HepG2 (cell line): ENCODE measurements at regions not wholly inside any gene's neighbourhood (a gene's known extent, or its start where the extent isn't known, plus 50 kb on each side); places are given as distances from the start of the nearest gene placed in this dataset.

ENCODE experiments used
- ATAC-seq: fragments of 200-7000 bp; cut with Tn5 transposase; 3 replicates; pipeline ENCODE4 v1.9.1; 2020; ENCODE audit warnings: mild to moderate bottlenecking, moderate library complexity
- BruUV-seq: library from RNA; stranded (reverse); fragments of 400-500 nt; replicated peaks from 2 replicates; lab custom pipeline; 2021; lab: Mats Ljungman, UMichigan
- CTCF ChIA-PET: fragments of 300-600 bp; formaldehyde crosslinking; extraction: SDS; loops from one replicate; lab custom pipeline; 2021; ENCODE audit warnings: low total read pairs, inconsistent platforms, low intra/inter-chr PET ratio; lab: Yijun Ruan, JAX
- POLR2A ChIA-PET: fragments of 350-600 bp; sonication (Branson Sonifier 250); formaldehyde crosslinking; loops from one replicate; lab custom pipeline; 2020; ENCODE audit warnings: antibody characterized with exemption, inconsistent platforms; lab: Yijun Ruan, JAX
- DNase-seq: peaks from one replicate; pipeline ENCODE4 v3.0.0-alpha.2; 2015; ENCODE audit warnings: low spot score
- FAIRE-seq: peaks from 3 replicates; lab custom pipeline; 2011; peaks lifted over from hg19 to GRCh38; lab: Jason Lieb, UNC
- H2AFZ ChIP-seq: one replicate; pipeline ENCODE4 v1.6.1; 2011; ENCODE audit warnings: low read length, inconsistent platforms
- H3K27ac ChIP-seq: fragments of 300-600 bp; 3 replicates; pipeline ENCODE4 v1.8.0; 2011; ENCODE audit warnings: mixed run types, mild to moderate bottlenecking, mixed read lengths, low read length, inconsistent platforms; ENCODE audit not compliant: insufficient read depth; ENCODE audit errors: extremely low read length
- H3K27me3 ChIP-seq, 2 experiments: fragments of 200-600 bp in 1 of 2; 2 replicates in 1 of 2; 3 replicates in 1 of 2; pipeline versions ENCODE4 v1.6.0 to v1.8.0; 2011; ENCODE audit warnings: low read length in 2 of 2, mild to moderate bottlenecking in 2 of 2, moderate library complexity in 2 of 2, inconsistent platforms in 1 of 2; ENCODE audit not compliant: insufficient read depth in 2 of 2, control insufficient read depth in 1 of 2
- H3K36me3 ChIP-seq, 2 experiments: fragments of 200-600 bp in 1 of 2; replicated peaks in 1 of 2; 2 replicates in 1 of 2; 3 replicates in 1 of 2; pipeline versions ENCODE4 v1.5.1 to v1.8.0; 2011; ENCODE audit warnings: low read length in 2 of 2, inconsistent platforms in 1 of 2; ENCODE audit not compliant: insufficient read depth in 2 of 2, control insufficient read depth in 1 of 2
- H3K4me1 ChIP-seq: 2 replicates; pipeline ENCODE4 v1.5.1; 2012; ENCODE audit warnings: low read length, inconsistent platforms; ENCODE audit not compliant: insufficient read depth
- H3K4me2 ChIP-seq: 2 replicates; pipeline ENCODE4 v1.6.0; 2011; ENCODE audit warnings: low read depth, low read length, inconsistent platforms
- H3K4me3 ChIP-seq, 3 experiments: fragments of 200-600 bp in 1 of 3; sonication (generic), shearing (Covaris generic) in 1 of 3; replicated peaks in 1 of 3; 2 replicates each; pipeline ENCODE4 v1.5.1; 2011 to 2016; ENCODE audit warnings: low read length in 3 of 3, inconsistent platforms in 2 of 3, low read depth in 2 of 3, mild to moderate bottlenecking in 2 of 3, control low read depth in 1 of 3, mixed read lengths in 1 of 3; ENCODE audit not compliant: insufficient read depth in 1 of 3
- H3K79me2 ChIP-seq: one replicate; pipeline ENCODE4 v1.6.1; 2011; ENCODE audit warnings: low read length, inconsistent platforms; ENCODE audit not compliant: insufficient read depth
- H3K9ac ChIP-seq: 2 replicates; pipeline ENCODE4 v1.6.0; 2011; ENCODE audit warnings: mild to moderate bottlenecking, low read depth, low read length, inconsistent platforms; ENCODE audit not compliant: insufficient read depth
- H3K9me3 ChIP-seq: 2 replicates; pipeline ENCODE4 v1.5.1; 2012; ENCODE audit warnings: mild to moderate bottlenecking, low read length
- H4K20me1 ChIP-seq: 2 replicates; pipeline ENCODE4 v1.6.0; 2011; ENCODE audit warnings: inconsistent platforms, mild to moderate bottlenecking, low read length, moderate library complexity; ENCODE audit not compliant: insufficient read depth
- DMTF1 ChIP-seq: sonication (generic); formaldehyde crosslinking; IDR thresholded peaks from 2 replicates; pipeline ENCODE4 v1.4.0; 2020; ENCODE audit warnings: mild to moderate bottlenecking, missing genetic modification reagents
- GPN1 ChIP-seq: sonication (generic); formaldehyde crosslinking; IDR thresholded peaks from 2 replicates; pipeline ENCODE4 v1.5.1; 2020; ENCODE audit warnings: missing genetic modification reagents, borderline replicate concordance
- HNF1B ChIP-seq: sonication (generic); formaldehyde crosslinking; IDR thresholded peaks from 2 replicates; pipeline ENCODE4 v1.5.1; 2020; ENCODE audit warnings: mild to moderate bottlenecking, moderate library complexity, missing genetic modification reagents
- HNRNPK ChIP-seq: fragments of 200-400 bp; formaldehyde crosslinking; IDR thresholded peaks from 2 replicates; pipeline ENCODE4 v1.6.1; 2018; ENCODE audit warnings: low read length, low read depth, moderate library complexity, mild to moderate bottlenecking; ENCODE audit not compliant: poor library complexity, severe bottlenecking
- JUND ChIP-seq: sonication (generic); formaldehyde crosslinking; IDR thresholded peaks from 2 replicates; pipeline ENCODE4 v1.8.0; 2022; ENCODE audit warnings: mild to moderate bottlenecking, missing genetic modification reagents
- PCBP1 ChIP-seq: fragments of 200-400 bp; formaldehyde crosslinking; IDR thresholded peaks from 2 replicates; pipeline ENCODE4 v1.6.1; 2017; ENCODE audit warnings: mild to moderate bottlenecking, low read depth, low read length, borderline replicate concordance
- RELA ChIP-seq: sonication (generic); formaldehyde crosslinking; IDR thresholded peaks from 2 replicates; pipeline ENCODE4 v1.4.0; 2020; ENCODE audit warnings: missing genetic modification reagents
- ZFP36L2 ChIP-seq: sonication (generic); formaldehyde crosslinking; IDR thresholded peaks from 2 replicates; pipeline ENCODE4 v1.4.0; 2020; ENCODE audit warnings: missing genetic modification reagents
- ZNF142 ChIP-seq: sonication (generic); formaldehyde crosslinking; IDR thresholded peaks from 2 replicates; pipeline ENCODE4 v1.4.0; 2020; ENCODE audit warnings: missing genetic modification reagents
- ZNF260 ChIP-seq: sonication (generic); formaldehyde crosslinking; IDR thresholded peaks from 2 replicates; pipeline ENCODE4 v1.4.0; 2020; ENCODE audit warnings: missing genetic modification reagents, low read depth, mild to moderate bottlenecking, borderline replicate concordance
- ZNF691 ChIP-seq: sonication (generic); formaldehyde crosslinking; IDR thresholded peaks from 2 replicates; pipeline ENCODE4 v1.4.0; 2020; ENCODE audit warnings: missing genetic modification reagents, low read depth, mild to moderate bottlenecking, borderline replicate concordance
- ZSCAN22 ChIP-seq: sonication (generic); formaldehyde crosslinking; IDR thresholded peaks from 2 replicates; pipeline ENCODE4 v1.4.0; 2020; ENCODE audit warnings: mild to moderate bottlenecking, missing genetic modification reagents
- ZSCAN5A ChIP-seq: sonication (generic); formaldehyde crosslinking; IDR thresholded peaks from 2 replicates; pipeline ENCODE4 v1.8.0; 2022; ENCODE audit warnings: mild to moderate bottlenecking, missing genetic modification reagents, borderline replicate concordance
- WGBS: methylation state at CpG from one replicate; pipeline ENCODE4 v1.1.6; 2017; ENCODE audit warnings: low lambda C conversion rate; 5-methylcytosine and 5-hydroxymethylcytosine counted together
- in situ Hi-C: cut with HindIII; loops from 2 replicates; pipeline ENCODE4 v1.10.0; 2017; ENCODE audit warnings: low pct_unique_long_range_greater_than_20kb; ENCODE audit not compliant: extremely low pct_ligation_motif_present
- intact Hi-C: fragments of 100-400 bp; cut with micrococcal nuclease; formaldehyde crosslinking; loops from one replicate; pipeline ENCODE4 v1.10.0; 2022; ENCODE audit not compliant: unreplicated experiment

- Histone ChIP-seq H3K27me3 (no peaks in the 10 kb centered on the region), H3K4me3 (no peak overlapping the region), H3K4me2 (no peak overlapping the region), H3K79me2 (no peaks in the 10 kb centered on the region), H4K20me1 (no peaks in the 10 kb centered on the region), H3K27ac (no peak overlapping the region), H2AFZ (no peak overlapping the region), H3K9ac (no peak overlapping the region), H3K36me3 (no peaks in the 10 kb centered on the region), H3K4me1 (no peaks in the 10 kb centered on the region), H3K9me3 (peaks cover 18% of the 10 kb centered on the region)
- DNase-seq, result no peak
- POLR2A ChIA-PET, result no interaction called here
- FAIRE-seq, result no peak
- no peak for ATAC-seq
- CTCF ChIA-PET, result no interaction called here
- no TSS peak for BruUV-seq
- in situ Hi-C loops (no loop called here), intact Hi-C loops (no loop called here)
- 19% methylated on average over 2 of the region's 2 CpGs for WGBS
- TF ChIP-seq HNRNPK (no peak), ZSCAN22 (CRISPR knock-in tag) (no peak), PCBP1 (no peak), ZNF260 (CRISPR knock-in tag) (no peak), HNF1B (no peak), DMTF1 (no peak), ZSCAN5A (no peak), GPN1 (CRISPR knock-in tag) (no peak), RELA (no peak), JUND (CRISPR knock-in tag) (no peak), ZNF691 (no peak), ZFP36L2 (no peak), ZNF142 (no peak)
Measured at GRCh38 chr10:85080934-85081333, 752.5 kb downstream of the CCSER2 start.
